Transverse colon (tissue), 4 donors: ENCODE measurements at regions not wholly inside any gene's neighbourhood (a gene's known extent, or its start where the extent isn't known, plus 50 kb on each side); places are given as distances from the start of the nearest gene placed in this dataset.

Experiments used
- DNase-seq: peaks from one replicate; pipeline ENCODE4 v3.0.0-alpha.2; 2019
- H3K27ac ChIP-seq, 4 donors: fragments of 200-600 bp; sonication (generic); 2 replicates each; pipeline ENCODE4 v1.5.1; 2016 to 2018; ENCODE audit warnings: inconsistent platforms in 4 of 4
- H3K27me3 ChIP-seq: fragments of 200-600 bp; sonication (generic); 2 replicates; pipeline ENCODE4 v1.5.1; 2017; ENCODE audit warnings: inconsistent platforms
- H3K36me3 ChIP-seq, 4 donors: fragments of 200-600 bp; sonication (generic); 2 replicates each; pipeline ENCODE4 v1.5.1; 2017 to 2019; ENCODE audit warnings: inconsistent platforms in 4 of 4
- H3K4me1 ChIP-seq, 4 donors: fragments of 200-600 bp; sonication (generic); 2 replicates each; pipeline ENCODE4 v1.5.1; 2017 to 2020; ENCODE audit warnings: inconsistent platforms in 4 of 4
- H3K4me3 ChIP-seq, 4 donors: fragments of 200-600 bp; sonication (generic); 1 replicate in 1 of 4; 2 replicates in 3 of 4; pipeline versions ENCODE4 v1.5.1 to v1.6.1; 2017 to 2019; ENCODE audit warnings: inconsistent platforms in 4 of 4
- H3K9me3 ChIP-seq, 2 donors: fragments of 200-600 bp; sonication (generic); 2 replicates each; pipeline ENCODE4 v1.5.1; 2017 to 2019; ENCODE audit warnings: inconsistent platforms in 2 of 2
- CTCF ChIP-seq, 5 experiments: fragments of 200-600 bp in 3 of 5; fragments of 450-650 bp in 2 of 5; sonication (generic) in 3 of 5; IDR thresholded peaks; 1 replicate in 2 of 5; 2 replicates in 3 of 5; pipeline ENCODE4 v1.5.1; 2016 to 2017; ENCODE audit warnings: antibody characterized with exemption in 5 of 5, inconsistent platforms in 3 of 5, mild to moderate bottlenecking in 2 of 5, moderate library complexity in 1 of 5
- EP300 ChIP-seq: sonication (generic); formaldehyde crosslinking; IDR thresholded peaks from one replicate; pipeline ENCODE4 v1.6.1; 2017; ENCODE audit warnings: antibody characterized with exemption, low read depth
- POLR2A ChIP-seq: fragments of 450-650 bp; IDR thresholded peaks from one replicate; pipeline ENCODE4 v1.6.1; 2016; ENCODE audit warnings: antibody characterized with exemption, mild to moderate bottlenecking, moderate library complexity
- POLR2AphosphoS5 ChIP-seq, 3 donors: sonication (generic); formaldehyde crosslinking; IDR thresholded peaks; one replicate each; pipeline ENCODE4 v1.6.1; 2016; ENCODE audit warnings: antibody characterized with exemption in 3 of 3
- WGBS, 2 donors: methylation state at CpG; one replicate each; pipeline ENCODE4 v1.1.5; 2018; ENCODE audit warnings: low coverage in 1 of 2; 5-methylcytosine and 5-hydroxymethylcytosine counted together
- in situ Hi-C, 4 donors: fragments of 200-750 bp; cut with MboI; loops; one replicate each; pipeline versions ENCODE4 v1.15.0 to v1.15.1; 2017; ENCODE audit warnings: low sequenced_read_pairs in 3 of 4, low pct_ligation_motif_present in 1 of 4, low pct_unique_long_range_greater_than_20kb in 1 of 4
- intact Hi-C: fragments of 100-400 bp; cut with DNase I; formaldehyde crosslinking; loops from one replicate; pipeline ENCODE4 v1.15.1; 2023; ENCODE audit warnings: low total_unique reads

- intact Hi-C loops, result no loop called here
- in situ Hi-C loops, result no loop called here
- H3K4me1 ChIP-seq, result peaks cover 0 to 3% (median 0%) of the 10 kb centered on the region in 4 donors
- no peaks in the 10 kb centered on the region for H3K9me3 ChIP-seq
- TF ChIP-seq POLR2AphosphoS5 (IDR thresholded peaks at IDR 0.05), result no peak
- TF ChIP-seq CTCF (IDR thresholded peaks at IDR 0.05), result no peak
- no peak for TF ChIP-seq POLR2A
- TF ChIP-seq EP300, result no peak
- no peak for DNase-seq
- 58 to 61% methylated on average over 2 of the region's 2 CpGs for WGBS, 2 donors
- no peaks in the 10 kb centered on the region for H3K27me3 ChIP-seq
- H3K4me3 ChIP-seq, result no peak overlapping the region
- H3K36me3 ChIP-seq, result no peaks in the 10 kb centered on the region
- no peak overlapping the region for H3K27ac ChIP-seq
Measured at GRCh38 chr7:114214466-114214865, 200.1 kb upstream of the FOXP2 start.

GRCh38 chr7:114212721-114213429, 201.7 kb upstream of the FOXP2 start:
- Histone ChIP-seq H3K4me3 (no peak overlapping the region), H3K36me3 (no peaks in the 10 kb centered on the region), H3K4me1 (peaks cover 0 to 3% (median 0%) of the 10 kb centered on the region in 4 donors), H3K27ac (no peak overlapping the region), H3K27me3 (no peaks in the 10 kb centered on the region), H3K9me3 (no peaks in the 10 kb centered on the region)
- 58 to 77% methylated on average over 1 of the region's 1 CpG for WGBS, 2 donors
- no peak for TF ChIP-seq POLR2A
- TF ChIP-seq POLR2AphosphoS5 (IDR thresholded peaks at IDR 0.05), result no peak
- TF ChIP-seq CTCF (IDR thresholded peaks at IDR 0.05), result no peak
- TF ChIP-seq EP300, result no peak
- in situ Hi-C loops (no loop called here), intact Hi-C loops (no loop called here)
- DNase-seq, result no peak

- Histone ChIP-seq H3K4me1 (peaks cover 0 to 3% (median 0%) of the 10 kb centered on the region in 4 donors), H3K27me3 (no peaks in the 10 kb centered on the region), H3K9me3 (no peaks in the 10 kb centered on the region), H3K36me3 (no peaks in the 10 kb centered on the region), H3K4me3 (no peak overlapping the region), H3K27ac (no peak overlapping the region)
- in situ Hi-C loops, result no loop called here
- no peak for DNase-seq
- 88 to 100% methylated on average over 1 of the region's 1 CpG for WGBS, 2 donors
- TF ChIP-seq EP300 (no peak), POLR2A (no peak), POLR2AphosphoS5 (IDR thresholded peaks at IDR 0.05) (no peak)
- intact Hi-C loops, result no loop called here
Measured at GRCh38 chr7:114209968-114210367, 204.6 kb upstream of the FOXP2 start.

- no peak for DNase-seq
- no peak overlapping the region for H3K4me3 ChIP-seq
- no peaks in the 10 kb centered on the region for H3K27me3 ChIP-seq
- in situ Hi-C loops (no loop called here), intact Hi-C loops (no loop called here)
- H3K27ac ChIP-seq, result no peak overlapping the region
- H3K9me3 ChIP-seq, result no peaks in the 10 kb centered on the region
- TF ChIP-seq POLR2A (no peak), CTCF (IDR thresholded peaks at IDR 0.05) (no peak), POLR2AphosphoS5 (IDR thresholded peaks at IDR 0.05) (no peak), EP300 (no peak)
- no peaks in the 10 kb centered on the region for H3K4me1 ChIP-seq
- WGBS, 2 donors, result 84 to 88% methylated on average over 1 of the region's 1 CpG
- no peaks in the 10 kb centered on the region for H3K36me3 ChIP-seq
Measured at GRCh38 chr7:114206688-114207087, 207.9 kb upstream of the FOXP2 start.

- Histone ChIP-seq H3K4me1 (peaks cover 0 to 11% (median 1%) of the 10 kb centered on the region in 4 donors), H3K9me3 (no peaks in the 10 kb centered on the region), H3K36me3 (no peaks in the 10 kb centered on the region), H3K27me3 (no peaks in the 10 kb centered on the region), H3K4me3 (no peak overlapping the region), H3K27ac (no peak overlapping the region)
- TF ChIP-seq CTCF (IDR thresholded peaks at IDR 0.05), result no peak
- no peak for TF ChIP-seq EP300
- in situ Hi-C loops, result no loop called here
- WGBS, 2 donors, result 83 to 94% methylated on average over 1 of the region's 1 CpG
- DNase-seq, result no peak
- intact Hi-C loops, result loop anchor here (10.0 kb wide), 1 partner anchor 638 kb away; no protein-coding TSS in a partner anchor
Measured at GRCh38 chr7:114196517-114196916, 218.1 kb upstream of the FOXP2 start.
